ENCODE measurements at regions not wholly inside any gene's neighbourhood (a gene's known extent, or its start where the extent isn't known, plus 50 kb on each side); places are given as distances from the start of the nearest gene placed in this dataset.

- DNase-seq, result no peak
- Mint-ChIP-seq H3K4me1 (no peaks in the 10 kb centered on the region), H3K9me3 (peaks cover 0 to 4% of the 10 kb centered on the region in 2 donors), H3K27ac (no peak overlapping the region), H3K27me3 (peaks cover 30% of the 10 kb centered on the region), H3K4me3 (no peak overlapping the region)
- ATAC-seq, result no peak
Measured at GRCh38 chr9:87113874-87114273, 166.6 kb upstream of the GAS1 start.

GRCh38 chr9:87115785-87116184 lies 168.5 kb upstream of the GAS1 start:
- no peak overlapping the region for H3K4me3 Mint-ChIP-seq
- H3K4me1 Mint-ChIP-seq, result no peaks in the 10 kb centered on the region
- peaks cover 0 to 4% of the 10 kb centered on the region in 2 donors for H3K9me3 Mint-ChIP-seq
- H3K27ac Mint-ChIP-seq, result no peak overlapping the region
- ATAC-seq (no peak), DNase-seq (no peak)
- H3K27me3 Mint-ChIP-seq, result peaks cover 31% of the 10 kb centered on the region

DNA sequence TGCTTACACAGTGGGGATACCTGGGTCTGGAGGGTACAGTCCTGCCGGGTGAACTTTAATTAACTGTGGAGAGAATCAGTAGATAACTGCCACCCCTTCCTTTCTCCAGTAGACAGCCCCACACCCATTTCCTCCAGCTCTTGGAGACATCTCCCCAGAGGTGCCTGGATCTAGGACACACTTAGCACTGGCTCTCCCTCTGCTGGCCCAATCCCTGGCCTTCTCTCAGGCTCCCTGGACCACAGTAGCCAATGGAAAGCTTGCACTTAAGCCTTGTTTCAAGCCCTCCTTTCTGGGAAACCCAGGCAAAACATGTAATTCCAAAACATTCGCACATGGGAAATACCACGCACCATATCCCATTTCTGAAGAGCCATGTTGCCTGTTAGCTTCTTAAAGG lies 169.2 kb upstream of the GAS1 start:
- Mint-ChIP-seq H3K4me1 (no peaks in the 10 kb centered on the region), H3K4me3 (no peak overlapping the region), H3K27ac (no peak overlapping the region), H3K27me3 (peaks cover 31% of the 10 kb centered on the region), H3K9me3 (peaks cover 0 to 3% of the 10 kb centered on the region in 2 donors)
- DNase-seq (no peak), ATAC-seq (no peak)

DNA sequence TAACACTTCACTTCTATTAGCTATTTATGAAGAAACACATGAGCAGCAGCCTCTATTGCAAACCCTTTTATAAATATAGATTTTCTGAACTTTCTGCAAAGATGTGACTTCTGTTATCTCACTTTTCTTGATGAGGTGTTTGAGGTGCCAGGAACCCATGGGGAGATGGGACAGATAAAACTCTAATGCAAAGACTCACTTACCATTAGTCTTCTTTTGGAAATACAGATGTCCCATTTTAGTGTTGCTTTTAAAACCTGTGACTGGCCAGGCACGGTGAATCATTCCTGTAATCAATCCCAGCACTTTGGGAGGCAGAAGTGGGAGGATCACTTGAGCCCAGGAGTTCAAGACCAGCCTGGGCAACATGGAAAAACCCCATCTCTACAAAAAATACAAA lies 171.3 kb upstream of the GAS1 start:
- H3K27ac Mint-ChIP-seq, result no peak overlapping the region
- DNase-seq, result no peak
- no peak overlapping the region for H3K4me3 Mint-ChIP-seq
- no peaks in the 10 kb centered on the region for H3K9me3 Mint-ChIP-seq
- peaks cover 31% of the 10 kb centered on the region for H3K27me3 Mint-ChIP-seq
- H3K4me1 Mint-ChIP-seq, result peaks cover 7% of the 10 kb centered on the region
- no peak for ATAC-seq

DNA sequence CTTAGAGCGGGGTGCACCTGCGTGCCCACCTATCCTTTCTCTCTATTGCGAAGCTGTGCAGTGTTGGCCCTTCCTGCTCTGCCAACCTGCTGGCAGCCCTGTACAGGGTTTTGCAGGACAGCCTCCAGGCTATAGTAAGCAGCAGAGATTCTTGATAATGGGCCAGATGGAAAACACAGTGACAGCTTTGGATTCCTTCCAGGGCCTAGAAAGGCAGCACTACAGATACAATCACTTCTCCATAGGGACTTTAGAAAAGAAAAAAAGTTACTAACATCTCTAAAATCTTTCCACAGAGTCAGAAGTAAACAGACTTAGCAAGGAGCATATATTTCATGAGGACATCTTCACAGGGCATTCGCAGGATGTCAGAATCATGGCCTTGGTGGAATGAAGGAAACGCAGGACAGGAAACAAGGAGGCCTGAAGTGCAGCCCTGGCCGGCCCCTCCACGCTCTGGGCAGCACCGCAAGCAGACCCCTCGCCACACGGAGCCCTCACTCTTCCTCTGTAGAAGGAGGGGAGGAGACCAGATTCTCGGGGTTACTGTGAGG lies 172.1 kb upstream of the GAS1 start:
- no peak for DNase-seq
- Mint-ChIP-seq H3K9me3 (no peaks in the 10 kb centered on the region), H3K4me3 (no peak overlapping the region), H3K4me1 (peaks cover 7% of the 10 kb centered on the region), H3K27me3 (peaks cover 31% of the 10 kb centered on the region), H3K27ac (peak overlapping the region in 1 of 2 donors; percentile 50)
- ATAC-seq, result no peak

GRCh38 chr9:87120610-87121009 lies 173.3 kb upstream of the GAS1 start:
- Mint-ChIP-seq H3K9me3 (peaks cover 0 to 4% of the 10 kb centered on the region in 2 donors), H3K4me1 (peaks cover 7% of the 10 kb centered on the region), H3K27ac (no peak overlapping the region), H3K4me3 (no peak overlapping the region), H3K27me3 (peaks cover 36% of the 10 kb centered on the region)
- DNase-seq (no peak), ATAC-seq (no peak)

- no peak overlapping the region for H3K4me3 Mint-ChIP-seq
- peaks cover 0 to 21% of the 10 kb centered on the region in 2 donors for H3K9me3 Mint-ChIP-seq
- peaks cover 41% of the 10 kb centered on the region for H3K27me3 Mint-ChIP-seq
- H3K27ac Mint-ChIP-seq, result no peak overlapping the region
- ATAC-seq (peak; percentile 77), DNase-seq (no peak)
- peaks cover 7% of the 10 kb centered on the region for H3K4me1 Mint-ChIP-seq
Measured at GRCh38 chr9:87122947-87123685, 175.8 kb upstream of the GAS1 start.

DNA sequence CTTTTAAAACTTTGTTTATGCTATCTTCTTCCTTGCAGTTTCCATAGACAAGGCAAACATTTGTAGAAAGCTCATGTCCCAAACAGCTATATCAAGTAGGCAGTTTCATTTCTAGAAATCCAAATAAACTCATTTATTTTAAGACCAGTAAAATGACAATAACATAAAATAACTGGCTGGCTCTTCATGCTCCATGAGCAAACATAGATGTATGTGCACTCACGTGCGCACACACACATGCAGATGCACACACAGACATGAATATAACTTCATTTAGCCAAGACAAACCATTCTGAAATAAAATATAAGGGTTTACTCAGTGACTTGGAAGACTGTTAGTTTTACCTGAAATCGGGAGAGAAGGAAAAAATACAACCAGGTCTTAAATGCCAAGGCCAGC lies 176.5 kb upstream of the GAS1 start:
- ATAC-seq, result no peak
- H3K9me3 Mint-ChIP-seq, result peaks cover 0 to 21% of the 10 kb centered on the region in 2 donors
- H3K27ac Mint-ChIP-seq, result no peak overlapping the region
- H3K4me3 Mint-ChIP-seq, result no peak overlapping the region
- H3K27me3 Mint-ChIP-seq, result peaks cover 46% of the 10 kb centered on the region
- DNase-seq, result no peak
- H3K4me1 Mint-ChIP-seq, result peaks cover 7% of the 10 kb centered on the region

DNA sequence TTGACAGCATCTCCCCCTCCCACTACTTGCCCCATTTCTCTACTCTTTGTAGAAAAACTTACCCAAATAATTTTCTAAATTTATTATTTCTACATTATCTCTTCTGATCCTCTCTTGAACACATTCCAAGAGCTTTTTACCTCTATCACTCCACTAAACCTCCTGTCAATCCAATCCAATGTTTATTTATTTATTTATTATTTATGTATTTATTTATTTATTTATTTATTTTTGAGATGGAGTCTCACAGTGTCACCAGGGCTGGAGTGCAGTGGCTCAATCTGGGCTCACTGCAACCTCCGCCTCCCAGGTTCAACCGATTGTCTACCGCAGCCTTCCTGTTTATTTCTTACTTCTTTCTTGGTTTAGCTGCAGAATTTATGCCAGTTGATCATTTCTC lies 178.5 kb upstream of the GAS1 start:
- Mint-ChIP-seq H3K27me3 (peaks cover 42% of the 10 kb centered on the region), H3K4me3 (no peak overlapping the region), H3K9me3 (peaks cover 0 to 21% of the 10 kb centered on the region in 2 donors), H3K27ac (no peak overlapping the region), H3K4me1 (peaks cover 7% of the 10 kb centered on the region)
- no peak for DNase-seq
- no peak for ATAC-seq

- H3K27me3 Mint-ChIP-seq, result peaks cover 42% of the 10 kb centered on the region
- no peak for DNase-seq
- H3K9me3 Mint-ChIP-seq, result peaks cover 4 to 21% of the 10 kb centered on the region in 2 donors
- no peak overlapping the region for H3K4me3 Mint-ChIP-seq
- no peak overlapping the region for H3K27ac Mint-ChIP-seq
- peaks cover 7% of the 10 kb centered on the region for H3K4me1 Mint-ChIP-seq
- ATAC-seq, result no peak
Measured at GRCh38 chr9:87127543-87127942, 180.2 kb upstream of the GAS1 start.

- H3K9me3 Mint-ChIP-seq, result peaks cover 4 to 21% of the 10 kb centered on the region in 2 donors
- H3K4me1 Mint-ChIP-seq, result peaks cover 2% of the 10 kb centered on the region
- no peak overlapping the region for H3K4me3 Mint-ChIP-seq
- DNase-seq, result no peak
- peaks cover 42% of the 10 kb centered on the region for H3K27me3 Mint-ChIP-seq
- H3K27ac Mint-ChIP-seq, result no peak overlapping the region
- no peak for ATAC-seq
Measured at GRCh38 chr9:87127978-87128614, 180.8 kb upstream of the GAS1 start.

DNA sequence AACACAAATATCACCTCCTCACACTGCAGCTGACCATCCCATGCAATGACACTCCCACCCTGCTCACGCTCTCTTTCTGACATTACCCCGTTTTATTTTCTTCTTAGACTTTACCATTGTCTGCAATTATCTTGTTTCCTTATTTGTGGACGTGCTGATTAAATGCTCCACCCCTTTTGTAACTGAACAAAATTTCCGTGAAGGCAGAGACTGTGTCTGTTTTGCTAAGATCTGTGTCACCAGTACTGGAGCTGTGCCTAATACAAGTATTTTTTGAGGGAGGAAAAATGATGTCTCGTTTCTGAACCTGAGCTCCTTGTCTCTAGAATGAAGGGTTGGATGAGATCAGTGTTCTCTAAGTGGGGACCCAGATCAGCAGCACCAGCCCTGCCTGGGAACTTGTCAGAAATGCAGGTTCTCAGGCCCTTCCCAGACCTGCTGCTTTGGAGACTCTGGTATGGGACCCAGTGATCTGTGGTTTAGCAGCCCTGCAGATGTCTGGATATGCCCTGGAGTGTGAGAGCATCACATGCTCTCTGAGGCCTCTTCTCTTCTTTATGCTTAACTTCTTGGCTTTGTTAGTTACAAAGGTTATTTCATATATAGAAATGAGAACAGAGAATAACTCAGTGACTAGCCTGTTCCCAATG lies 181.7 kb upstream of the GAS1 start:
- no peak for ATAC-seq
- Mint-ChIP-seq H3K4me1 (no peaks in the 10 kb centered on the region), H3K9me3 (peaks cover 4 to 28% of the 10 kb centered on the region in 2 donors), H3K27ac (no peak overlapping the region), H3K4me3 (no peak overlapping the region), H3K27me3 (peaks cover 42% of the 10 kb centered on the region)
- no peak for DNase-seq

DNA sequence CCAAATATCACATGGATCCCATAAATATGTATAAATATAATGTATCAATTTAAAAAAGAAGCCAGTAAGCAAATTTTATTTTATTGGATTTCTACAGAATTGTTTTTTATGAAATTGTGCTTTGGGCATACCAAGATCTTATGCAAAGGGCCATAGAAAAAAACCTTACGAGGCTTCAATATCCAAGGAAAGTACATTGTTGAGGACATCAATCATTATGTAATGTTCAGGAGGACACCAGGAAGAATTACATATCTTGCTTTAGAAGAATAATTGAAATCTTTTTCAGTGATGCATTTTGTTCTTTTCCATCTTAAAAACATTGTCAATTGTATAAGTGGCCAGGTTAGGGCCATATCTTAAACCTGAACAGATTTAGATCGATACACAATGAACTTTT lies 187.8 kb upstream of the GAS1 start:
- no peaks in the 10 kb centered on the region for H3K27me3 Mint-ChIP-seq
- ATAC-seq (no peak), DNase-seq (no peak)
- no peak overlapping the region for H3K4me3 Mint-ChIP-seq
- peaks cover 4 to 8% of the 10 kb centered on the region in 2 donors for H3K9me3 Mint-ChIP-seq
- no peak overlapping the region for H3K27ac Mint-ChIP-seq
- H3K4me1 Mint-ChIP-seq, result no peaks in the 10 kb centered on the region

- Mint-ChIP-seq H3K27me3 (peaks cover 15% of the 10 kb centered on the region), H3K4me1 (no peaks in the 10 kb centered on the region), H3K4me3 (no peak overlapping the region), H3K27ac (no peak overlapping the region), H3K9me3 (peaks cover 0 to 8% of the 10 kb centered on the region in 2 donors)
- no peak for ATAC-seq
- DNase-seq, result no peak
Measured at GRCh38 chr9:87137718-87138117, 190.4 kb upstream of the GAS1 start.

- Mint-ChIP-seq H3K9me3 (peaks cover 0 to 7% of the 10 kb centered on the region in 2 donors), H3K27ac (no peak overlapping the region), H3K4me1 (no peaks in the 10 kb centered on the region), H3K27me3 (peaks cover 15% of the 10 kb centered on the region), H3K4me3 (no peak overlapping the region)
- ATAC-seq (no peak), DNase-seq (no peak)
Measured at GRCh38 chr9:87138128-87139040, 191.1 kb upstream of the GAS1 start.

All from stimulated activated naive CD8-positive, alpha-beta T cell treated with anti-CD3 and anti-CD28 coated beads, Interleukin-15, amount 100 ng/mL, for 72 hours (primary cell).